Stimulated activated CD8-positive, alpha-beta memory T cell treated with anti-CD3 and anti-CD28 coated beads, Interleukin-15, amount 100 ng/mL, for 48 hours (primary cell): ENCODE measurements at regions not wholly inside any gene's neighbourhood (a gene's known extent, or its start where the extent isn't known, plus 50 kb on each side); places are given as distances from the start of the nearest gene placed in this dataset.

ENCODE experiments used
- DNase-seq, 2 donors: peaks; one replicate each; pipeline ENCODE4 v3.0.0-alpha.2; 2020; ENCODE audit warnings: low read depth in 2 of 2

DNA sequence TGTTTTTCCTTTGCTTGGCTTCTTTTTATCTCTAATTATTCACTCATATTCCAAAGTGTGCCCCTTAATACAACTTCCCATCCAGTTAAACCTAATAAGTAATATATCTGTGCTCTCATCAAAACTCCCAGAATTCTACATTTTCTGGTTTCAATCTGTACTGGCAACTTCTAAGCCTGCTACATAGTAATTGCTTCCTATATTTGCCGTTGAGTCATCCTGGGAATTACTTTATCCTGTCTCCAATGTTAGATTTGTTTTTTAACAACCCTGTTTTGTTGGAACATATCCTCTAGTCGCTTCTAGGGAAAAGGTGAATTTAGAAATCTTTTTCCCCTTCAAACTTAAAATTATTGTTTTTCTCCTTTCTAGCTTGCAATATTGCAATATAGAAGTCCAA, 620.5 kb upstream of the PKN2 start:
- DNase-seq: no peak

DNA sequence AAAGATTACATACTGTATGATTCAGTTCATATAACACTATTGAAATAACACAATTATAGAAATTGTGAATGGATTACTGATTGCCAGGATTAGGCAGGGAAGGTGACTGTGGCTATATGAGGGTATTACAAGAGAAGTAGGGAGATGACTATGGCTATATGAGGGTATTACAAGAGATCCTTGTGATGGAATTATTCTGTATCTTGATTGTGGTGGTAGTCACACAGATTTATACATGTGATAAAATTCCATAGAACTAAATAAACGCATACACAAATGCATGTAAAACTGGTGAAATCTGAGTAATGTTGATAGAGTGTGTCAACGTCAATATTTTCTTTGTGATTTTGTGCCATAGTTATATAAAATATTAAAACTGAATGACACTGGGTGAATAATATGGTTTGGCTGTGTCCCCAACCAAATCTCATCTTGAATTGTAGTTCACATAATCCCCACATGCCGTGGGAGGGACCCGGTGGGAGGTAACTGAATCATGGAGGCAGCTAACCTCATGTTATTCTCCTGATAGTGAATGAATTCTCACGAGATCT, 615.6 kb upstream of the PKN2 start:
- DNase-seq: no peak

GRCh38 chr1:88070956-88071355, 613.1 kb upstream of the PKN2 start:
- no peak for DNase-seq

DNA sequence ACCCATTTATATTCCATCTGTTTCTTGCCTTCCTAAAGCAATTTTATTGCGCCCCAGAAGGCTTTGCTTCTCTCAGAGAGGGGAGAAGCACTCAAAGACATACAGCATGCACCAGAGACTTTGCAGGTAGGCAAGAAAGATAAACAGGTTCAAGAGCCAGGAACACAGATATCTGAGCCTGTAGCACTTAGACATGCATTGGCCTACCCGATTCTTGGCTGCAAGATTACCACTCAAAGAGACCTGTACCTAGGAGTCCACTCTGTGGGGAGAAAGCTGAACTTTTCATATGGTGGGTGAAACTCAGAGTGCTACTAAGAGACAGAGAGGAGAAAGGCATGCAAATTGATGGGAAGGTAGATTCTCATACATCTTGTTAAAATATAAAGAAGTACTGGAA, 609.4 kb upstream of the PKN2 start:
- no peak for DNase-seq

DNA sequence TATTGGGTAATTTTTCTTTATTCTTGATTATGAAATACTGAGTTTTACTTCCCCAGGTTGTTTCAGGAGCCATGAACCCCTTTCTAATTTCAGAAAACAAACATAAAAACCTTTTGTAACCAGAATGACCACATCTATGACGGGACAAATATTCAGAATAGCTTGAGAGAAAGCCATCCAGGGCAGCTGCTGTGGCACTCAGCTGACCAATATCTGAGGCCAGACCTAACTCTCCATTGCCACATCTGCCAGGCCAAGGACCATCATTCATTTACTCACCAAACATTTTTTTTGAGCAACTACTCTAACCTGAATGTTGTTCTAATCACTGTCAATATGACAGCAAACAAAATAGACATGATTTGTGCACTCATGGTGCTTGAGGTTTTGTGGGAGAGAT, 608.3 kb upstream of the PKN2 start:
- DNase-seq: no peak

GRCh38 chr1:88079036-88079435, 605.0 kb upstream of the PKN2 start:
- DNase-seq: no peak

- DNase-seq: no peak
Measured at GRCh38 chr1:88080875-88081274, 603.2 kb upstream of the PKN2 start.

DNA sequence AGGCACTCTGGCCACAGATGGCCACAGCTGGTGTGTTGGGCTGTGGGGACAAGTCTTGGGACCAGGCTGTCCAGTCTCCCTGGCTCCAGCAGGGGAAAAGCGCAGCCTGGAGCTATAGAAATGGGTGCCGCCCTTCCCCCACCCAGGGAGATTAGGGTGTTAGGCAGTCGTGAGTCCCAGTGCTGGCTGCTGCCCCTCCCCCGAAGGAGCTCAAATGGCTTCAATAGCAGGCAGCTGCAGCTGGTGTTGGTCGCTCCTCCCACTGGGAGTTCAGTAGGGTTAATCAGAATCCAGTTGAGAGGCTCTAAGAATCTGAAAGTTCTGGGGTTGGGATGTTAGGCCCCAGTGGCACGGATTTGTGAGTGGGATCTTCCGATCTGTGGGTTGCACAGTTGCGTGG, 595.6 kb upstream of the PKN2 start:
- DNase-seq: no peak

- no peak for DNase-seq
Measured at GRCh38 chr1:88089961-88090360, 594.1 kb upstream of the PKN2 start.

- no peak for DNase-seq
Measured at GRCh38 chr1:88098881-88099280, 585.2 kb upstream of the PKN2 start.

GRCh38 chr1:88101041-88101440, 583.0 kb upstream of the PKN2 start:
- DNase-seq: no peak

DNA sequence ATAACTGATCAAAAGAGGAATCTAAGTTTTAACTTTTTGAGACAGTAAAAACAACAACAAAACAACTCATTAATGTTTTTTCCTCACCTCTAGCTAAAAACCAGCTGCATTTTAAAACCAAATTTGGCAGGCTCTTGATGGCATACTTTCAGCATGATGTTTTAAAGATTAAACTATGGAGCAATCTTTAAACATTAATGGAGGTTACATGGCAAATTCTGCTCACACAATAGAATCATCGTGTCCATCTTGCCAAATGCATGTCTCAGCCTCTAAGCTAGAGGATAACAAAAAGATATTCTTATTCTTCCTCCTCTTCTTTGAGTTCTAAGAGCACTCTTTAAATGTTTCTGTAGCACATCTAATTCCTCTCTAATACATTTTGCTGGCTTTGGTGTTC, 579.8 kb upstream of the PKN2 start:
- no peak for DNase-seq

GRCh38 chr1:88104886-88105285, 579.2 kb upstream of the PKN2 start:
- no peak for DNase-seq

DNA sequence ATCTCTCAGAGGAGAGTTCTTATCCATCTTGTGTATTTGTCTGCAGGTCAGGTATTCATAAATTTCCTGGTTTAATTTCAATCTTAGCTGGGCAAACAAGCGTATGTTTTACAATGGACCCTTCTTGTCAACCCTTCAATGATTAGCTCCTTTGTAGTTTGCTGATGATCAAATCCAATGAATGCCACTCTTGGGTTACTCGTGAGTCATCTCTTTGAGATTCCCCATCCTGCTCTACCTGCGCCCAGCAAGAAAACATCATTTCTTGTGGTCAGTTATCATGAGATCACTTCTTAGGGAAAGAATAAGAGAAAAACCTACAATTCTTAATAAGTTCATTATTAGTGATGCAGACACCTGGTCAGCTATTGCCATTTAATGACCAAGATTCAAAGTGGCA, 572.3 kb upstream of the PKN2 start:
- no peak for DNase-seq

- no peak for DNase-seq
Measured at GRCh38 chr1:88117597-88117996, 566.5 kb upstream of the PKN2 start.

DNA sequence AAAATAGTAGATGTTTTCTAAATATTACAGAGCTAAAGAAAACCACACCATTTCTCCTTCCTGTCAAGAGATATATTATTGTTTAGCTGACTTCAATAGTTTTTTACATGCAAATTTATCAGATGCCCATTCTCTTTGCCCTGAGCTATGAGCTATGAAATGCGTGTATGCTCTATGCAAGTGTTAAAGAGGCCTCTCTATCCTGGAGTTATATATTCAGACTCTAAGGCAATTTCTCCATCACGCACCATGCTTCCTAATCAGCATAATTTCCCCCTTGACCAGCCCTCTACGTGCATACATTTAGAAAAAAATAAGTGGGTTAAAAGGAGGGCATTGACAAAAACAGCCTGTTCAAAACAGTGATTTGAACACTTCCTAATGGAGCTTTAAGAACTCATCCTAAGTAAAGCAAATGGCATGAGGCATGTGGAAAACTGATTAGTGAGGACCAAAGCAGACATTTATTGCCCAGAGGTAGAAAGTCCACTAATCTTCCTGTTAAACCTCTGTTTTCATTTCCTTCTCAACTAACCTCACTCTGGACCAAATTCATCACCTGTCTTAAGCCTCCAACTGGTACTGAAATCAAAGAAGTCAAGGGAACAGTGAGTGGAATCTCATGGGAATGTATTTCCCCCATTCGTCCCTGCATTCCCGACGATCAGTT, 565.8 kb upstream of the PKN2 start:
- DNase-seq: no peak

DNA sequence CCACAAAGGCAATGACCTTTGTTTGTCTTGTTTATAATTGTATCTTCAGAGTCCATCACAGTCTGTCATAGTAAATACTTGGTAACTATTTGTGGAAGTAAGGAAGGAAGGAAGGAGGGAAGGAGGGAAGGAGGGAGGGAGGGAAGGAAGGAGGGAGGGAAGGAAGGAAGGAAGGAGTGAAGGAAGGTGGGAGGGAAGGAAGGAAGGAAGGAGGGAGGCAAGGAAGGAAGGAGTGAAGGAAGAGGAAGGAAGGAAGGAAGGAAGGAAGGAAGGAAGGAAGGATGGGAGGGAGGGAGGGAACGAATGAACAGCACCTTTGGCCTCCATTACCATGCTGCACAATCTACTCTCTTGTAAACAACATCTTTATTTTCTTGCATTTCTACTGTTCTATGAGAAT, 559.5 kb upstream of the PKN2 start:
- no peak for DNase-seq

DNA sequence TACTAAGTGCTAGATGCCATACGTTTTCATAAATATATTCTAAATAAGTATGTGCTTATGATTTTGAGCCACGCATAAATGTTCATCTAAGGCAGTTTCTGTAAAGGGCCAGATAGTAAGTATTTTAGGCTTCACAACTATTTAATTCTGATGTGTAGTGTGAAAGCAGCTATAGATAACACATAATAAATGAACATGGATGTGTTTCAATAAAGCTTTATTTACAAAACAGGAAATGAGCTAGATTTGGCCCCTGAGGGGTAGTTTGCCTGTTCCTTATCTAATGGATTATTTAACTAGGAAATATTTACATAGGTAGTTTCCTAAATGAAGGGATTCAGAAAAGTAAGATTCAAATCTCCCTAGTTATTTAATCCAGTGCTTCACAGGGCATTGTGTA, 557.6 kb upstream of the PKN2 start:
- DNase-seq: no peak

DNA sequence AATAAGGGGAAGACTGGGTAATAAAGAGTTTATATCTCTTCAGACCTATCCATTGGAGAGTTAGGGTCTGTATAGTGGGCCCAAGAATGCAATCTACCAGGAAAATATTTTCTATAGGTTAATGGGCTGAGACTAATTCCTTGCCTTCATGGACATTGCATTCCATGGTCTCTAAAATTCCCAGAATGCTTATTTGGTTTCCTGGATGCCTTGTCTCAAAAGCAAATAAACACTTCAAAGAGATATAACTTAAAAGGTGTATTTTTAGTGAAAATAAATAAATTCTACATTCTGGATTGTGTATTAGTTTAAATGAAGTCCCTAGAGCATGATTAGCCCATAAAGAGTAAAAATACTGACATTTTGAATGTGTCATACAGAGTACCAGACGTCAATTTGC, 550.1 kb upstream of the PKN2 start:
- no peak for DNase-seq

DNA sequence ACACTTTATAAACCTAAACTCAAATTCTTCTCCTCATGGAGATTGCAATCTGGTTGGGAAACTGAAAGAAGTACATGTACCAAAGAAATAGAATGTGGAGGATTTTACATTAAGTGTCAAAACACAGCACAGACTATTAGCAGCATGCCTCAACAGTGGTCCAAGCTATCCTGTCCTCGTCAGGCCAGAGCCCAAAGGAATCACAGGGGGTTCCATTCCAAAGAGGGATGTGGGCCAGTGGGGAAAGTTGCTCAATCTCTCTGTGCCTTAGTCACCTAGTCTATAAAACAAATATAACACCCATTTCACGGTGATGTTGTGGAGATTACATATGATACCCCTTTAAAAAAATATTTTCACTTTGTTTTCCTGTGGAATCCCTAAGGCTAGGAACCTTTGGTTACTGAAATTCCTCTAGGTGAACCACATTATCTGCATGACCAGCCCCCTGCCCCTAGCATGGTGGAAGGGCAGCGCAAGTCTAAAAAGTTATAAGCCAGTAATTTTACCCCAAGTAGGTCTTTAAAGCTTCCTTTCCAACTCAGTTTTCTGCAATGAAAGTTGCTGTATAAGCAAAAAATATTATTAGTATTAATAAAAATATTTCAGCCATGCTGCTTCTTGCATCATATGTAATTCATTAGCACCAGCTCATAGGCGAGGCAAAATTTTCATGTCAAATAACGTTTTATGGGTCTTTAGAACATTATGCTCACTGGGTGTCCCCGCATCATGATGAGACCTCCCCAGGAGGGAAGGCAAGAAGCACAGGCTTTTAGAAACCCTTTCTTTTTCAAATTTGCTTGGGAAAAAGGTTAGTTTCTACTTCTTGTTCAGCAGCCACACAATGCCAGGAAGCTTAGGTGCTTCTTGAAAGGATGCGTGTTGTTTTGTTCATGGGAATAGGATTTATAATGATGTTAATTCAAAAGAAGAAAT, 548.8 kb upstream of the PKN2 start:
- DNase-seq: no peak

- no peak for DNase-seq
Measured at GRCh38 chr1:88139633-88140032, 544.4 kb upstream of the PKN2 start.

DNA sequence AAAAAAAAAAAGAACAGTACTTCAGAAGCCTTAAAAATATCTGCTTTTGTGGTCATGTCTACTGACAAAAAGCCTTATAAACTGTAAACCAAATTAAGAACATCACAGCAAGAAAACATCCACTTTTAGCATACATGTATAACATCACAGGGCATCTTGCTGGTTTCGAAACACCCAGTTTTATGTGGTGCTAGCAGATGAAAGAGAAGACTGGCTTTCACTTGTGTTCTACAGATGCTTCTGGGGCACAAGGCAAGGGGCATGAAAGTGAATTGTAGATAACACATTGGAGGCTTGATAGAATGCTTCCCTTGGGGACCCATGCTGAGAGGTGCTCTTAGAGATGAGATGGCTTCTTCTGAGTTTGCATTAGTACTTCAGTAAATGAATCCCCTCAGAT, 543.7 kb upstream of the PKN2 start:
- DNase-seq: no peak

- DNase-seq: no peak
Measured at GRCh38 chr1:88141499-88142074, 542.5 kb upstream of the PKN2 start.
